PFSK-1 (cell line): ENCODE measurements at regions not wholly inside any gene's neighbourhood (a gene's known extent, or its start where the extent isn't known, plus 50 kb on each side); places are given as distances from the start of the nearest gene placed in this dataset.

Source experiments
- POLR2AphosphoS5 ChIP-seq: IDR thresholded peaks from 2 replicates; pipeline ENCODE4 v1.6.1; 2012; ENCODE audit warnings: low read depth, mild to moderate bottlenecking, control low read depth, low read length, moderate library complexity
- TAF1 ChIP-seq: IDR thresholded peaks from 2 replicates; pipeline ENCODE4 v1.6.1; 2012; ENCODE audit warnings: low read length, control low read depth, borderline replicate concordance; ENCODE audit not compliant: insufficient read depth
- TF ChIP-seq, protein P1 (sequence below), 2 experiments: IDR thresholded peaks; 2 replicates each; pipeline versions ENCODE4 v1.6.1 to v1.8.0; 2011 to 2012; ENCODE audit warnings: low read depth in 2 of 2, low read length in 2 of 2, control low read depth in 1 of 2, inconsistent platforms in 1 of 2, mild to moderate bottlenecking in 1 of 2, moderate library complexity in 1 of 2; ENCODE audit not compliant: insufficient read depth in 1 of 2

DNA sequence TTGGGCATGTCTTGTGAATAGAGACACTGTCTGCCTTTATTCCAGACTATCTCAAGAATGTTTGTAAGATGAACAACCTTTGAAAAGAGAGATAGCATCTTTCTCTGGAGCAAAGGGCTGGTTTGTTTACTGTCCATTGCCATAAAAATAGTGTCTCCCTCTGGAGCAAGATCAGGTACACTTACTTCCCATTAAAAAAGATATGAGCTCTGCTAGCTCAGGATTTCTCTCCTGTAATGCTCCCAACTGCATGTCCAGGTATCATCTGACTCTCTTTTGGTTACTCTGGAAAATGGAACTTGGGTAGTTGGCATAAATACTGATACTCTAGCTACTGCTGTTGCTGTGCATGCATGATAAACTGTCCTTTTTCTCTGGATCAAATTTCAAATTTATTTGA, 381.1 kb downstream of the TFEC start:
- TF ChIP-seq POLR2AphosphoS5 (no peak), TAF1 (no peak)
- TF ChIP-seq, protein P1, sequence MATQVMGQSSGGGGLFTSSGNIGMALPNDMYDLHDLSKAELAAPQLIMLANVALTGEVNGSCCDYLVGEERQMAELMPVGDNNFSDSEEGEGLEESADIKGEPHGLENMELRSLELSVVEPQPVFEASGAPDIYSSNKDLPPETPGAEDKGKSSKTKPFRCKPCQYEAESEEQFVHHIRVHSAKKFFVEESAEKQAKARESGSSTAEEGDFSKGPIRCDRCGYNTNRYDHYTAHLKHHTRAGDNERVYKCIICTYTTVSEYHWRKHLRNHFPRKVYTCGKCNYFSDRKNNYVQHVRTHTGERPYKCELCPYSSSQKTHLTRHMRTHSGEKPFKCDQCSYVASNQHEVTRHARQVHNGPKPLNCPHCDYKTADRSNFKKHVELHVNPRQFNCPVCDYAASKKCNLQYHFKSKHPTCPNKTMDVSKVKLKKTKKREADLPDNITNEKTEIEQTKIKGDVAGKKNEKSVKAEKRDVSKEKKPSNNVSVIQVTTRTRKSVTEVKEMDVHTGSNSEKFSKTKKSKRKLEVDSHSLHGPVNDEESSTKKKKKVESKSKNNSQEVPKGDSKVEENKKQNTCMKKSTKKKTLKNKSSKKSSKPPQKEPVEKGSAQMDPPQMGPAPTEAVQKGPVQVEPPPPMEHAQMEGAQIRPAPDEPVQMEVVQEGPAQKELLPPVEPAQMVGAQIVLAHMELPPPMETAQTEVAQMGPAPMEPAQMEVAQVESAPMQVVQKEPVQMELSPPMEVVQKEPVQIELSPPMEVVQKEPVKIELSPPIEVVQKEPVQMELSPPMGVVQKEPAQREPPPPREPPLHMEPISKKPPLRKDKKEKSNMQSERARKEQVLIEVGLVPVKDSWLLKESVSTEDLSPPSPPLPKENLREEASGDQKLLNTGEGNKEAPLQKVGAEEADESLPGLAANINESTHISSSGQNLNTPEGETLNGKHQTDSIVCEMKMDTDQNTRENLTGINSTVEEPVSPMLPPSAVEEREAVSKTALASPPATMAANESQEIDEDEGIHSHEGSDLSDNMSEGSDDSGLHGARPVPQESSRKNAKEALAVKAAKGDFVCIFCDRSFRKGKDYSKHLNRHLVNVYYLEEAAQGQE (IDR thresholded peaks at IDR 0.05; ENCODE audit: insufficient read depth in 1 of 2, low read depth in 2 of 2, low read length in 2 of 2), result no peak
